ENCODE measurements at regions not wholly inside any gene's neighbourhood (a gene's known extent, or its start where the extent isn't known, plus 50 kb on each side); places are given as distances from the start of the nearest gene placed in this dataset.

DNA sequence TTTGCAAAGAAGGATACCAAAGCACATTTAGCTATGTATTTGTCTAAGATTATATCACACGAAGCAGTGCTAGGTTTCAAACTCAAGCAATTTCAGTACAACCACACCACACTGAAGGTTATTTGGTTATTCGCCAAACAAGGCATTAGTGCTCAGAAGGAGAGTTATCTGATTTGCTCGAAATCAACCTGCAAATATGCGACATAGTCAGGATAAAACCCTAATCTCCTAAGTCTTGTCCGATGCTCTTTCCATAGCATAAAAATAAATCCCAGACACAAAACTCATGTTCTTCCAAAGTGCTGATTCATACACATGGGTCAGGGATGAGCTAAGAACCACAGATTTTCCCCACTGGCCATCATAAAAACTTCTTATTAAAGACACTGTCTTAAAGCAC, 1288.0 kb upstream of the SORCS1 start:
- TF ChIP-seq FOXK2 (IDR thresholded peaks at IDR 0.05) (no peak), BHLHE40 (IDR thresholded peaks at IDR 0.05; ENCODE audit: borderline replicate concordance) (no peak), ZNF384 (IDR thresholded peaks at IDR 0.05) (no peak), SP1 (IDR thresholded peaks at IDR 0.05) (no peak), ELF4 (IDR thresholded peaks at IDR 0.05) (no peak), TARDBP (IDR thresholded peaks at IDR 0.05) (no peak), L3MBTL2 (conservative IDR thresholded peaks at IDR 0.05) (no peak), HDGF (IDR thresholded peaks at IDR 0.05; ENCODE audit: borderline replicate concordance) (no peak), FOXM1 (IDR thresholded peaks at IDR 0.05; ENCODE audit: borderline replicate concordance) (no peak), SUZ12 (IDR thresholded peaks at IDR 0.05) (no peak), NFRKB (IDR thresholded peaks at IDR 0.05) (no peak), LEF1 (IDR thresholded peaks at IDR 0.05; ENCODE audit: borderline replicate concordance) (no peak)

Measured in HEK293T (cell line).